ENCODE measurements at regions not wholly inside any gene's neighbourhood (a gene's known extent, or its start where the extent isn't known, plus 50 kb on each side); places are given as distances from the start of the nearest gene placed in this dataset.

DNA sequence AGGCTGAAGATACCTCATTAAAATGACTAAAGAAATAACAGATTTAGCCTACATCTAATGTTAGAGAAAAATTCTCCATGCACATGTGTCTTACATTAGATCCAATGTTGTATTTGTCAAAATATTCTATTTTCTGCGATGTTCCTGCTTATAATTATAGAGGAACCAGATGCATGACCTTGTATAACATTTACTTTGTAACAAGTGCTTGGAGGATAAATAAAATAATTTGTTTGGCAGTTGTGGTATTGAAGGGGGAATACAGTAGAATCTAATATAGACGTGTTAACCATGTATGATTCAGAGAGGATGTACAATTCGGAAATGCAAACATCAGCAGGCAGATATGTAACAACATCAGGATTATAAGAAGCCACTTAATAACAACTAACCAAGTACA is 922.2 kb downstream of the TUSC7 start:
- TF ChIP-seq, protein P1, sequence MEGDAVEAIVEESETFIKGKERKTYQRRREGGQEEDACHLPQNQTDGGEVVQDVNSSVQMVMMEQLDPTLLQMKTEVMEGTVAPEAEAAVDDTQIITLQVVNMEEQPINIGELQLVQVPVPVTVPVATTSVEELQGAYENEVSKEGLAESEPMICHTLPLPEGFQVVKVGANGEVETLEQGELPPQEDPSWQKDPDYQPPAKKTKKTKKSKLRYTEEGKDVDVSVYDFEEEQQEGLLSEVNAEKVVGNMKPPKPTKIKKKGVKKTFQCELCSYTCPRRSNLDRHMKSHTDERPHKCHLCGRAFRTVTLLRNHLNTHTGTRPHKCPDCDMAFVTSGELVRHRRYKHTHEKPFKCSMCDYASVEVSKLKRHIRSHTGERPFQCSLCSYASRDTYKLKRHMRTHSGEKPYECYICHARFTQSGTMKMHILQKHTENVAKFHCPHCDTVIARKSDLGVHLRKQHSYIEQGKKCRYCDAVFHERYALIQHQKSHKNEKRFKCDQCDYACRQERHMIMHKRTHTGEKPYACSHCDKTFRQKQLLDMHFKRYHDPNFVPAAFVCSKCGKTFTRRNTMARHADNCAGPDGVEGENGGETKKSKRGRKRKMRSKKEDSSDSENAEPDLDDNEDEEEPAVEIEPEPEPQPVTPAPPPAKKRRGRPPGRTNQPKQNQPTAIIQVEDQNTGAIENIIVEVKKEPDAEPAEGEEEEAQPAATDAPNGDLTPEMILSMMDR (IDR thresholded peaks at IDR 0.05; ENCODE audit: extremely low read depth, missing control alignments), result no peak

DNA sequence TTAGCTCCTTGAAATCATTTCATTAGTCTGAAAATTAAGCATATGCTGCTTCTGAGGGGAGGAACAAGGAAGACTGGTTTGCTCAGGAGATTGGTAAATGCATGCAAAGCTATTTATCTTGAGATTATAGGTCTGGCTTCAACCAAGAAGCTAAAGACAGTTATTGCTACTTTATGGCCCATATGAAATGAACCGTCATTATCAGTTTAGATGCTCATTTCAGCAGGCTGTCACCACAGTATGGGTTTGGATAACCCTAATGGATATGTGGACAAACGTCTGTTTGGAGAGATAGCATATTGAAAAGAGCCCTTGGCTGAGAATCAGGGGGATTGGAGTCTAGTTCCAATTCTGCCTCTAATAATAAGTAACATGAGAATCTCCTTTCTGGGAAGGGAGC is 922.6 kb downstream of the TUSC7 start:
- DNase-seq (ENCODE audit: low spot score), result no peak
- TF ChIP-seq, protein P1 (IDR thresholded peaks at IDR 0.05; ENCODE audit: extremely low read depth, missing control alignments), result no peak

More for the DNA sequence above, 922.2 kb downstream of the TUSC7 start:
- no peak for DNase-seq (ENCODE audit: low spot score)

DNA sequence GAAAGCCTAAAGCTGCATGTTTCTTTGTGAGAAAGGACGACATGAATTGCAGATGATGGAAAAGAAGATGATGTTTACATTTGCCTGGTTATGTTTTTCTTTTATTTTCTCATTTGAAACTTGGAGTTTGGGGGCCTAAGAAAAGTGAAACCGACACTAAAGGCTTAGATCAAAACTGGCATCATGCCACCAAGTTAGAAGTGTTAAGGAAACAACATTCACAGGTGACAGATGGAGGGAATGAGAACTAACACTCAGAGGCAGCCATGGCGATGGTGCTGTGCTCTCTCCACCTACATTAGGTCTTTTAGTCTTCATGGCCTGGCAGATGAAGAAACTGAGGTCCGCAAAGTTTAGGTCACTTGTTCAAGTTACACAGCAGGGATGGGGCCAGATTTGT is 923.6 kb downstream of the TUSC7 start:
- no peak for DNase-seq (ENCODE audit: low spot score)
- TF ChIP-seq, protein P1 (IDR thresholded peaks at IDR 0.05; ENCODE audit: extremely low read depth, missing control alignments), result no peak

DNA sequence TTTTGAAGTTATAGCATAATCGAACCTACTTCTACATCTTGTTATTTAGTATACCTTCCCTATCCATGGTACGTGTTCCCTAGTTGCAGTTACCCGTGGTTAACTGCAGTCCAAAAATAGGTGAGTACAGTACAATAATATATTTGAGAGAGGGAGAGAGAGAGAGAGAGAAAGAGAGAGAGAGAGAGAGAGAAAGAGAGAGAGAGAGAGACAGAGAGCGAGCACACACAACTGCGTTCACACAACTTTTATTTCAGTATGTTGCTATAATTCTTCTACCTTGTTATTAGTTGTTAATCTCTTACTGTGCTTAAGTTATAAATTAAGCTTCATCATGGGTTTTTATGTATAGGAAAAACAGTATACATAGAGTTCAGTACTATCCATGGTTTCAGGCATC is 928.1 kb downstream of the TUSC7 start:
- no peak for DNase-seq (ENCODE audit: low spot score)
- TF ChIP-seq, protein P1 (IDR thresholded peaks at IDR 0.05; ENCODE audit: extremely low read depth, missing control alignments), result no peak

DNA sequence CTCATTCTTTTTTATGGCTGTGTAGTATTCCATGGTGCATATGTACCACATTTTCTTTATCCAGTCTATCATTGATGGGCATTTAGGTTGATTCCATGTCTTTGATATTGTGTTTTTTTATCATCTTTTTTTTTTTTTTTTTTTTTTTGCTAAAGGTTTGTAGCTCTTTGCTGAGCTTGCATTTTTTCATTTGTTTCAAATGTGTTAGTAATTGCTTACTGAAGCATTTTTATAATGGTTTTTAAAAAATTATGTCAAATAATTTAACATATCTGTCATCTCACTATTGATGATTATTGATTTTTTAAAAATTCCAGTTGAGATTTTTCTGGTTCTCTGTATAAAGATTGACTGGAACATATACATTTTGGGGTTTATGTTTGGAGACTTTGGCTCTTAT is 934.6 kb downstream of the TUSC7 start:
- TF ChIP-seq, protein P1 (IDR thresholded peaks at IDR 0.05; ENCODE audit: extremely low read depth, missing control alignments), result no peak
- DNase-seq (ENCODE audit: low spot score), result no peak

DNA sequence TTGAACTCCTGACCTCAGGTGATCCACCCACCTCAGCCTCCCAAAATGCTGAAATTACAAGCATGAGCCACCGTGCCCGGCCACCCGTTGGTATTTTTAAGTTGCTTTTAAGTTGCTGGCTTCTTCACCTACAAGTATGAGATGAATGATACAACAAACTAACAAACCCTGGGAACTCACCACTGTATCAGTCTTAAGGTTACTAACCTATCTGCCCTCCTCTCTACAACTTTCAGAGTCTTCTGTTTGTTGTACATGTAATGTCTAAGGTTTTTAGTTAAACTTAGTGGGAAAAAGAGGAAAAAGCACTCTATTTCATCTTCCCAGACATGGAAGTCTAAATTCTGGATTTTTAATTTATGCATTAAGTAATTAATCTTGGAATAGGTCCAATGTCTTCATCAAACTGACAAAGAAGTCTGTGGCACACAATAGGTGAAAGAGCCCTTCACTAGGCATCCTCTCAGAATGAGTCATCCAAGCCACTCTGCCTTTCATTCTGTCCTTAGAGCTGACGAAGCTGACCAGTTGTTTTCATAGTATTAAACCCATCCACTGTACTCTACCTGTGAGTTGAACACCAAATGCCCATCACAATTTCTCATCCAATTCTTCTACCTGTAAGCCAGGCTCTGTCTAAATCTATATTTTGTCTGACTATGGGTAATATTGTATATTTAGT is 936.1 kb downstream of the TUSC7 start:
- TF ChIP-seq, protein P1 (IDR thresholded peaks at IDR 0.05; ENCODE audit: extremely low read depth, missing control alignments), result no peak
- no peak for DNase-seq (ENCODE audit: low spot score)

DNA sequence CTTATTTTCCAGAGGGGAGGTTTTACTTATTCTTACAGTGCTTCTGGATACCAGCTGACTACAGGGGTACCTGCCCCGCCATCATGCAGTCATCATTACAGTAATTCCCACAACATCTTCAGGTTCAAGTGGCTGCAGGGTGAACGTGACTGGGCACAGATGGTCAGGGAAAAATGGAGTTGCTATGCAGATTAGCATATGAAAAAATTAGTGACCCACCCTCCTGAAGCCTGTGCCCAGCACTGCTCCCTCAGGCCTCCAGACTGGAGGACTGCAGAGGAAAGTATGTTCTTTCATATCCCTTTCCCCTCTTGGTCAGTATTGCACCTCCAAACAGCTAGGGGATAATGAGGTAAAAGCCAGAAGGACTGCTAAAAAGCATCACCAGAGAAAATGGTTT is 937.9 kb downstream of the TUSC7 start:
- TF ChIP-seq, protein P1 (IDR thresholded peaks at IDR 0.05; ENCODE audit: extremely low read depth, missing control alignments), result no peak
- DNase-seq (ENCODE audit: low spot score), result no peak

Measured in GM20000 (cell line).